ENCODE measurements at regions not wholly inside any gene's neighbourhood (a gene's known extent, or its start where the extent isn't known, plus 50 kb on each side); places are given as distances from the start of the nearest gene placed in this dataset.

DNA sequence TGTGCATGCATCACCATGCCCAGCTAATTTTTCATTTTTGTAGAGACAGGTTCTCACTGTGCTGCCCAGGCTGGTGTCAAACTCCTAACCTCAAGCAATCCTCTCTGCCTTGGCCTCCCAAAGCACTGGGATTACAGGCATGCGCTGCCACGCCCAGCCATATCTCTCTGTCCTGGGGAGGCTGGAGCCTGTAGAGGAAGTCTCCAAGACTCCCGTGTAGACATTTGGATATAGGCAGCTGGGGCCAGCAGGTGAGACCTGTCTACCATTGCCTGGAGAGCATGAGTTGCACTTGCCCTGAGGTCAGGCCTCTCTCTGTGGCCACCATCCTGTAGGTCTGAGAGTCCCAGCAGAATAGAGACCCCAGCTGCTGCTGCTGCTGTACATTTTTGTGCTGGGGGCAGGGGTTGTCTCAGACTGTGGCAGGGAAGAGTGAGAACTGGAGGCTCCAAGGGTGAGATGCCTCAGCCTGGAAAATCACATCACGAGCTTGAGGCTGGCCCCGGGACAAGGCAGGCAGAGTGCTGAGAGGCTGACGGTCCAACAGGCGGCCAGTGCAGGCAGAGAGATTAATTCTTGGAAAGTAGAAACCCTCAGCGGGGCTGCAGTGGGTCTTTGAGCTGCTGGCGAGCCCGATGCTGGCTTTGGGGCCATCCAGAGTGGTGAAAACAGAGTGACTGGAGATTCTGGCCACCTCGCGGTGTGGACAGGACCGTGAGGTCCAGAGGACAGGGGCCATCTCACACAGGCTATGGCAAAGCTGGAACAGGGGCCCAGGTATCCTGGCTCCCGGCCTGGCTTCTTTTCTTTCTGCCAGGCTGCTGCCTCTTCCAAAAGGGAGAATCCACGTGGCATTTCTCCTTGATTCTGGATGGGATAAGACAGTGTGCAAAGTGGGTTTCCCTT, 60.9 kb downstream of the TMEM270 start:
- TF ChIP-seq, protein P1, sequence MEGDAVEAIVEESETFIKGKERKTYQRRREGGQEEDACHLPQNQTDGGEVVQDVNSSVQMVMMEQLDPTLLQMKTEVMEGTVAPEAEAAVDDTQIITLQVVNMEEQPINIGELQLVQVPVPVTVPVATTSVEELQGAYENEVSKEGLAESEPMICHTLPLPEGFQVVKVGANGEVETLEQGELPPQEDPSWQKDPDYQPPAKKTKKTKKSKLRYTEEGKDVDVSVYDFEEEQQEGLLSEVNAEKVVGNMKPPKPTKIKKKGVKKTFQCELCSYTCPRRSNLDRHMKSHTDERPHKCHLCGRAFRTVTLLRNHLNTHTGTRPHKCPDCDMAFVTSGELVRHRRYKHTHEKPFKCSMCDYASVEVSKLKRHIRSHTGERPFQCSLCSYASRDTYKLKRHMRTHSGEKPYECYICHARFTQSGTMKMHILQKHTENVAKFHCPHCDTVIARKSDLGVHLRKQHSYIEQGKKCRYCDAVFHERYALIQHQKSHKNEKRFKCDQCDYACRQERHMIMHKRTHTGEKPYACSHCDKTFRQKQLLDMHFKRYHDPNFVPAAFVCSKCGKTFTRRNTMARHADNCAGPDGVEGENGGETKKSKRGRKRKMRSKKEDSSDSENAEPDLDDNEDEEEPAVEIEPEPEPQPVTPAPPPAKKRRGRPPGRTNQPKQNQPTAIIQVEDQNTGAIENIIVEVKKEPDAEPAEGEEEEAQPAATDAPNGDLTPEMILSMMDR (IDR thresholded peaks at IDR 0.05) = no peak
- TF ChIP-seq EZH2 (IDR thresholded peaks at IDR 0.05) (no peak), EZH2phosphoT487 (IDR thresholded peaks at IDR 0.05) (no peak)
